ENCODE measurements at regions not wholly inside any gene's neighbourhood (a gene's known extent, or its start where the extent isn't known, plus 50 kb on each side); places are given as distances from the start of the nearest gene placed in this dataset.

- DNase-seq (no peak), ATAC-seq (ENCODE audit: low read depth) (no peak)
- H3K14ac ChIP-seq (replicated peaks; ENCODE audit: low read depth, low read length): no peak overlapping the region
- no peak overlapping the region for H3K4ac ChIP-seq (ENCODE audit: low read depth, low read length)
- H2AFZ ChIP-seq (replicated peaks; ENCODE audit: low read length, poor library complexity): no peak overlapping the region
- intact Hi-C loops (cut with micrococcal nuclease) (no loop called here), in situ Hi-C loops (cut with MboI; ENCODE audit: low sequenced_read_pairs) (no loop called here), dilution Hi-C loops (cut with HindIII; ENCODE audit: low sequenced_read_pairs, unreplicated experiment) (no loop called here)
- no peak overlapping the region for H2AK9ac ChIP-seq (replicated peaks; ENCODE audit: low read depth, low read length, poor library complexity)
- H4K91ac ChIP-seq (ENCODE audit: insufficient read depth, low read depth, low read length): no peak overlapping the region
- ChIA-PET POLR2A (ENCODE audit: unreplicated experiment) (no interaction called here), CTCF (no interaction called here)
- H3K18ac ChIP-seq (ENCODE audit: low read depth, low read length): no peak overlapping the region
- H3K4me2 ChIP-seq (ENCODE audit: low read depth, low read length): no peak overlapping the region
- no peak overlapping the region for H3K9ac ChIP-seq (ENCODE audit: low read depth, low read length)
- H3K9me3 ChIP-seq (ENCODE audit: control insufficient read depth, insufficient read depth, low read length): peaks cover 10% of the 10 kb centered on the region
- H3K27ac ChIP-seq (ENCODE audit: insufficient read depth, low read length): no peak overlapping the region
- no peak overlapping the region for H2BK20ac ChIP-seq (ENCODE audit: low read depth, low read length)
- no peak overlapping the region for H4K5ac ChIP-seq (ENCODE audit: low read depth, low read length)
- H3K4me3 ChIP-seq (ENCODE audit: insufficient read depth, low read depth, low read length): no peak overlapping the region
- H3K23ac ChIP-seq (ENCODE audit: low read depth, low read length): no peak overlapping the region
- H3K9me1 ChIP-seq (ENCODE audit: insufficient read depth, low read length): no peaks in the 10 kb centered on the region
- H4K20me1 ChIP-seq (ENCODE audit: insufficient read depth, low read length): no peaks in the 10 kb centered on the region
- H3K79me1 ChIP-seq (ENCODE audit: low read depth in 1 of 2, low read length in 2 of 2): no peaks in the 10 kb centered on the region
- WGBS, 2 experiments (ENCODE audit: extremely low coverage in 2 of 2, insufficient read length in 1 of 2): 76% methylated on average over 5 of the region's 16 CpGs; no CpG with 5 or more reads in 1 of the 2 experiments
- H2BK5ac ChIP-seq (ENCODE audit: low read depth, low read length, poor library complexity, severe bottlenecking): no peak overlapping the region
- no peak overlapping the region for H4K8ac ChIP-seq (ENCODE audit: low read depth in 2 of 2, low read length in 2 of 2)
- H2BK15ac ChIP-seq (ENCODE audit: low read depth, low read length): no peak overlapping the region
- BruUV-seq (replicated peaks): no TSS peak
- H3K36me3 ChIP-seq (ENCODE audit: control insufficient read depth, insufficient read depth, low read length): no peaks in the 10 kb centered on the region
- no peak overlapping the region for H3K56ac ChIP-seq (ENCODE audit: extremely low read depth, insufficient read depth, low read length)
- no peak for TF ChIP-seq RCOR1 (IDR thresholded peaks at IDR 0.05; ENCODE audit: insufficient replicate concordance, low read length)
- no peak for TF ChIP-seq CEBPB (IDR thresholded peaks at IDR 0.05; ENCODE audit: low read depth, low read length)
- no peak for TF ChIP-seq BHLHE40 (IDR thresholded peaks at IDR 0.05; ENCODE audit: low read depth, low read length)
- no peak for TF ChIP-seq POLR2A (IDR thresholded peaks at IDR 0.05; ENCODE audit: low read depth, low read length)
- TF ChIP-seq CTCF (conservative IDR thresholded peaks at IDR 0.05; ENCODE audit: low read depth, low read length): no peak
- no peak for TF ChIP-seq MAZ (IDR thresholded peaks at IDR 0.05; ENCODE audit: borderline replicate concordance, low read depth, low read length)
- no peak for TF ChIP-seq NFE2L2 (IDR thresholded peaks at IDR 0.05; ENCODE audit: low read depth, low read length)
- no peak for TF ChIP-seq RFX5 (IDR thresholded peaks at IDR 0.05; ENCODE audit: low read depth, low read length)
- no peak for TF ChIP-seq CHD1 (IDR thresholded peaks at IDR 0.05; ENCODE audit: low read depth, low read length)
- no peak for TF ChIP-seq MXI1 (IDR thresholded peaks at IDR 0.05; ENCODE audit: borderline replicate concordance, low read depth, low read length)
- no peak for TF ChIP-seq MAFK (IDR thresholded peaks at IDR 0.05; ENCODE audit: low read depth, low read length)
- TF ChIP-seq RAD21 (IDR thresholded peaks at IDR 0.05; ENCODE audit: low read length): no peak
- TF ChIP-seq USF2 (IDR thresholded peaks at IDR 0.05; ENCODE audit: low read depth, low read length): no peak
- no peak for TF ChIP-seq FOS (IDR thresholded peaks at IDR 0.05; ENCODE audit: low read depth, low read length)
- no peak for TF ChIP-seq SMC3 (IDR thresholded peaks at IDR 0.05; ENCODE audit: low read depth, low read length)
- H2AK5ac ChIP-seq (ENCODE audit: low read depth, low read length): no peak overlapping the region
- no peaks in the 10 kb centered on the region for H3K4me1 ChIP-seq (ENCODE audit: control insufficient read depth, insufficient read depth, low read length)
- no peaks in the 10 kb centered on the region for H3K27me3 ChIP-seq (ENCODE audit: control insufficient read depth, insufficient read depth, low read length)
- no peak overlapping the region for H2BK120ac ChIP-seq (ENCODE audit: low read depth, low read length)
Measured at GRCh38 chr6:168170841-168171601, 92.0 kb upstream of the FRMD1 start.

Data from IMR-90 (cell line).